WTC11 (cell line): ENCODE measurements at regions not wholly inside any gene's neighbourhood (a gene's known extent, or its start where the extent isn't known, plus 50 kb on each side); places are given as distances from the start of the nearest gene placed in this dataset.

Experiments used
- ATAC-seq: fragments of 200-7000 bp; cut with Tn5 transposase; 2 replicates; pipeline ENCODE4 v1.10.0; 2021; ENCODE audit warnings: mild to moderate bottlenecking, moderate library complexity
- CTCF ChIA-PET: fragments of 300-600 bp; sonication (Branson Sonifier 250); formaldehyde crosslinking; loops from one replicate; lab custom pipeline; 2021; ENCODE audit warnings: antibody characterized with exemption; lab: Charles Lee
- POLR2A ChIA-PET: fragments of 350-600 bp; sonication (Branson Sonifier 250); formaldehyde crosslinking; loops from one replicate; lab custom pipeline; 2021; ENCODE audit warnings: antibody characterized with exemption; lab: Charles Lee
- DNase-seq: peaks from one replicate; pipeline ENCODE4 v3.0.0; 2021; ENCODE audit warnings: low spot score
- H3K27ac Mint-ChIP-seq: 2 replicates; pipeline ENCODE4 v1.8.0; 2021; ENCODE audit warnings: mixed read lengths
- H3K27me3 Mint-ChIP-seq: 2 replicates; pipeline ENCODE4 v1.8.0; 2021; ENCODE audit warnings: low read depth, mild to moderate bottlenecking, moderate library complexity, mixed read lengths
- H3K36me3 Mint-ChIP-seq: 2 replicates; pipeline ENCODE4 v1.8.0; 2021; ENCODE audit warnings: mixed read lengths
- H3K4me1 Mint-ChIP-seq: 2 replicates; pipeline ENCODE4 v1.8.0; 2022; ENCODE audit warnings: mixed read lengths
- H3K4me3 Mint-ChIP-seq: 2 replicates; pipeline ENCODE4 v1.8.0; 2021; ENCODE audit warnings: mild to moderate bottlenecking, moderate library complexity, mixed read lengths
- H3K9me3 Mint-ChIP-seq: 2 replicates; pipeline ENCODE4 v1.8.0; 2021; ENCODE audit warnings: mixed read lengths
- ATF1 ChIP-seq: sonication (generic); formaldehyde crosslinking; IDR thresholded peaks from 2 replicates; pipeline ENCODE4 v1.8.1; 2023; ENCODE audit warnings: mild to moderate bottlenecking, moderate library complexity, missing genetic modification reagents
- ELF4 ChIP-seq: sonication (generic); formaldehyde crosslinking; IDR thresholded peaks from 2 replicates; pipeline ENCODE4 v1.8.1; 2022; ENCODE audit warnings: low read depth, mild to moderate bottlenecking, moderate library complexity, missing genetic modification reagents
- ESRRA ChIP-seq: sonication (generic); formaldehyde crosslinking; IDR thresholded peaks from 2 replicates; pipeline ENCODE4 v1.8.1; 2022; ENCODE audit warnings: mild to moderate bottlenecking, missing genetic modification reagents, borderline replicate concordance
- ETV6 ChIP-seq: sonication (generic); formaldehyde crosslinking; IDR thresholded peaks from 2 replicates; pipeline ENCODE4 v1.8.1; 2022; ENCODE audit warnings: mild to moderate bottlenecking, missing genetic modification reagents
- FOXJ3 ChIP-seq: sonication (generic); formaldehyde crosslinking; IDR thresholded peaks from 2 replicates; pipeline ENCODE4 v1.9.0; 2021; ENCODE audit warnings: missing genetic modification reagents, mild to moderate bottlenecking, borderline replicate concordance
- FOXK1 ChIP-seq: sonication (generic); formaldehyde crosslinking; IDR thresholded peaks from 2 replicates; pipeline ENCODE4 v1.8.0; 2022; ENCODE audit warnings: mild to moderate bottlenecking, moderate library complexity, missing genetic modification reagents
- GRHL2 ChIP-seq: fragments of 250-450 bp; sonication (Bioruptor Pico); IDR thresholded peaks from 2 replicates; pipeline ENCODE4 v1.8.0; 2022; ENCODE audit warnings: mild to moderate bottlenecking, moderate library complexity; ENCODE audit not compliant: insufficient replicate concordance, severe bottlenecking
- IRF2 ChIP-seq: sonication (generic); formaldehyde crosslinking; IDR thresholded peaks from 2 replicates; pipeline ENCODE4 v1.8.0; 2022; ENCODE audit warnings: low read depth, missing genetic modification reagents, borderline replicate concordance
- NFATC4 ChIP-seq: fragments of 250-450 bp; sonication (Bioruptor Pico); IDR thresholded peaks from 2 replicates; pipeline ENCODE4 v1.9.0; 2021; ENCODE audit warnings: mild to moderate bottlenecking
- NR2C2 ChIP-seq: sonication (generic); formaldehyde crosslinking; IDR thresholded peaks from 2 replicates; pipeline ENCODE4 v1.8.0; 2022; ENCODE audit warnings: mild to moderate bottlenecking, missing genetic modification reagents
- NR3C1 ChIP-seq: sonication (generic); formaldehyde crosslinking; conservative IDR thresholded peaks from 2 replicates; pipeline ENCODE4 v1.8.1; 2023; ENCODE audit warnings: low read depth, mild to moderate bottlenecking, missing genetic modification reagents
- RELA ChIP-seq: sonication (generic); formaldehyde crosslinking; IDR thresholded peaks from 2 replicates; pipeline ENCODE4 v1.8.1; 2022; ENCODE audit warnings: missing genetic modification reagents, mild to moderate bottlenecking, borderline replicate concordance
- RORB ChIP-seq: fragments of 250-450 bp; sonication (Bioruptor Pico); IDR thresholded peaks from 2 replicates; pipeline ENCODE4 v1.9.0; 2021; ENCODE audit warnings: mild to moderate bottlenecking
- SOX15 ChIP-seq: fragments of 250-450 bp; sonication (Bioruptor Pico); IDR thresholded peaks from 2 replicates; pipeline ENCODE4 v1.9.0; 2021; ENCODE audit warnings: mild to moderate bottlenecking
- TEAD4 ChIP-seq: sonication (generic); formaldehyde crosslinking; IDR thresholded peaks from 2 replicates; pipeline ENCODE4 v1.8.0; 2022; ENCODE audit warnings: mild to moderate bottlenecking, missing genetic modification reagents
- ZNF121 ChIP-seq: sonication (generic); formaldehyde crosslinking; IDR thresholded peaks from 2 replicates; pipeline ENCODE4 v1.8.0; 2023; ENCODE audit warnings: missing genetic modification reagents
- ZNF263 ChIP-seq: sonication (generic); formaldehyde crosslinking; IDR thresholded peaks from 2 replicates; pipeline ENCODE4 v1.8.1; 2022; ENCODE audit warnings: low read depth, mild to moderate bottlenecking, moderate library complexity, missing genetic modification reagents
- ZSCAN18 ChIP-seq: fragments of 250-450 bp; sonication (Bioruptor Pico); IDR thresholded peaks from 2 replicates; pipeline ENCODE4 v2.1.2; 2022; ENCODE audit warnings: mild to moderate bottlenecking, moderate library complexity
- TF ChIP-seq, protein P1 (sequence below): sonication (generic); formaldehyde crosslinking; IDR thresholded peaks from 2 replicates; pipeline ENCODE4 v1.8.0; 2023; ENCODE audit warnings: mild to moderate bottlenecking, missing genetic modification reagents
- TF ChIP-seq, protein P2 (sequence below): sonication (generic); formaldehyde crosslinking; IDR thresholded peaks from 2 replicates; pipeline ENCODE4 v1.8.1; 2022; ENCODE audit warnings: mild to moderate bottlenecking, moderate library complexity, missing genetic modification reagents
- TF ChIP-seq, protein P3 (sequence below): fragments of 250-450 bp; sonication (Bioruptor Pico); IDR thresholded peaks from 2 replicates; pipeline ENCODE4 v1.9.0; 2021; ENCODE audit warnings: moderate library complexity, mild to moderate bottlenecking, inconsistent platforms, borderline replicate concordance

DNA sequence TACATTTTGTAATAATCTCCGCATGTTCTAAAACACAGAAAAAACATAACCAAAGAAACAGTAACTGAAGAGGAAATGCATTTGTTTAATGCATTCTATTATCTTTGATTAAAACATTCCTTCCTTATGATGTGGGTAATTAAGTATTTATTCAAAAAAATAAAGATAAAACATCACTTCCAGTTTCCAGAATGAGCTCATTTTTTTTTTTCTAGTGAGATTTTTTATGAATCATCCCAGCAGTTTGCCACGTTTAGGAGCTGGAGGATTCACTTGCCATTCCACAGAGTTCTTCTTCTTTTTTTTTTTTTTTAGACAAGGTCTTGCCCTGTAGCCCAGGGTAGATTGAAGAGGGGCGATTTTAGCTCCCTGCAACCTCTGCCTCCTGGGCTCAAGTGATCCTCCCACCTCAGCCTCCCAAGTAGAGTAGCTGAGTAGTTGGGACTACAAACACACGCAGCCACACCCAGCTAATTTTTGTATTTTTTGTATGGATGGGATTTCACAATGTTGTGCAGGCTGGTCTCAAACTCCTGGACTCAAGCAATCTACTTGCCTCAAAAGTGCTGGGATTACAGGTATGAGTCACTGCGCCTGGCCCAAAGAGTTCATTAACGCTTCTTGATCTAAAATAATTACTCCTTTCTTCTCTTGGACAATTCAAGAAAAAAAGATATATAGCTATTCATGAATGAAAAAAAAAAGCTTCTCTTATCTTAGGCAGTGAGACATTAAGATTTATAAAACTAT is 177.3 kb downstream of the DKK1 start:
- CTCF ChIA-PET = interaction anchor here (0.6 to 1.2 kb wide), 2 partner anchors 183 to 1463 kb away, joined by 3 to 10 read pairs; no protein-coding TSS in a partner anchor
- no peaks in the 10 kb centered on the region for H3K36me3 Mint-ChIP-seq
- no peaks in the 10 kb centered on the region; the same call in 1 of the 2 replicates for H3K27me3 Mint-ChIP-seq
- no peak overlapping the region for H3K27ac Mint-ChIP-seq
- no peak overlapping the region for H3K4me3 Mint-ChIP-seq
- DNase-seq = no peak
- peaks cover 8% of the 10 kb centered on the region for H3K9me3 Mint-ChIP-seq
- H3K4me1 Mint-ChIP-seq = no peaks in the 10 kb centered on the region
- ATAC-seq = no peak
- POLR2A ChIA-PET = interaction anchor here (0.7 kb wide), 1 partner anchor 237 kb away, joined by 4 read pairs; no protein-coding TSS in a partner anchor
- TF ChIP-seq, protein P1, sequence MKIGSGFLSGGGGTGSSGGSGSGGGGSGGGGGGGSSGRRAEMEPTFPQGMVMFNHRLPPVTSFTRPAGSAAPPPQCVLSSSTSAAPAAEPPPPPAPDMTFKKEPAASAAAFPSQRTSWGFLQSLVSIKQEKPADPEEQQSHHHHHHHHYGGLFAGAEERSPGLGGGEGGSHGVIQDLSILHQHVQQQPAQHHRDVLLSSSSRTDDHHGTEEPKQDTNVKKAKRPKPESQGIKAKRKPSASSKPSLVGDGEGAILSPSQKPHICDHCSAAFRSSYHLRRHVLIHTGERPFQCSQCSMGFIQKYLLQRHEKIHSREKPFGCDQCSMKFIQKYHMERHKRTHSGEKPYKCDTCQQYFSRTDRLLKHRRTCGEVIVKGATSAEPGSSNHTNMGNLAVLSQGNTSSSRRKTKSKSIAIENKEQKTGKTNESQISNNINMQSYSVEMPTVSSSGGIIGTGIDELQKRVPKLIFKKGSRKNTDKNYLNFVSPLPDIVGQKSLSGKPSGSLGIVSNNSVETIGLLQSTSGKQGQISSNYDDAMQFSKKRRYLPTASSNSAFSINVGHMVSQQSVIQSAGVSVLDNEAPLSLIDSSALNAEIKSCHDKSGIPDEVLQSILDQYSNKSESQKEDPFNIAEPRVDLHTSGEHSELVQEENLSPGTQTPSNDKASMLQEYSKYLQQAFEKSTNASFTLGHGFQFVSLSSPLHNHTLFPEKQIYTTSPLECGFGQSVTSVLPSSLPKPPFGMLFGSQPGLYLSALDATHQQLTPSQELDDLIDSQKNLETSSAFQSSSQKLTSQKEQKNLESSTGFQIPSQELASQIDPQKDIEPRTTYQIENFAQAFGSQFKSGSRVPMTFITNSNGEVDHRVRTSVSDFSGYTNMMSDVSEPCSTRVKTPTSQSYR (CRISPR knock-in tag) = no peak
- TF ChIP-seq ZSCAN18 (CRISPR knock-in tag) = no peak
- TF ChIP-seq ZNF121 = no peak
- TF ChIP-seq ELF4 = no peak
- TF ChIP-seq ATF1 = no peak
- TF ChIP-seq ESRRA (CRISPR knock-in tag) = no peak
- TF ChIP-seq NR2C2 (CRISPR knock-in tag) = no peak
- TF ChIP-seq TEAD4 (CRISPR knock-in tag) = no peak
- TF ChIP-seq GRHL2 (CRISPR knock-in tag) = no peak
- TF ChIP-seq NR3C1 = no peak
- no peak for TF ChIP-seq RELA (CRISPR knock-in tag)
- no peak for TF ChIP-seq ZNF263 (CRISPR knock-in tag)
- no peak for TF ChIP-seq FOXK1 (CRISPR knock-in tag)
- no peak for TF ChIP-seq IRF2 (CRISPR knock-in tag)

- TF ChIP-seq FOXJ3 (CRISPR knock-in tag) = no peak
- TF ChIP-seq, protein P2, sequence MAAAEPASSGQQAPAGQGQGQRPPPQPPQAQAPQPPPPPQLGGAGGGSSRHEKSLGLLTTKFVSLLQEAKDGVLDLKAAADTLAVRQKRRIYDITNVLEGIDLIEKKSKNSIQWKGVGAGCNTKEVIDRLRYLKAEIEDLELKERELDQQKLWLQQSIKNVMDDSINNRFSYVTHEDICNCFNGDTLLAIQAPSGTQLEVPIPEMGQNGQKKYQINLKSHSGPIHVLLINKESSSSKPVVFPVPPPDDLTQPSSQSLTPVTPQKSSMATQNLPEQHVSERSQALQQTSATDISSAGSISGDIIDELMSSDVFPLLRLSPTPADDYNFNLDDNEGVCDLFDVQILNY (CRISPR knock-in tag) = no peak
- TF ChIP-seq, protein P3, sequence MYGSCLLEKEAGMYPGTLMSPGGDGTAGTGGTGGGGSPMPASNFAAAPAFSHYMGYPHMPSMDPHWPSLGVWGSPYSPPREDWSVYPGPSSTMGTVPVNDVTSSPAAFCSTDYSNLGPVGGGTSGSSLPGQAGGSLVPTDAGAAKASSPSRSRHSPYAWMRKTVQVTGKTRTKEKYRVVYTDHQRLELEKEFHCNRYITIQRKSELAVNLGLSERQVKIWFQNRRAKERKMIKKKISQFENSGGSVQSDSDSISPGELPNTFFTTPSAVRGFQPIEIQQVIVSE (CRISPR knock-in tag) = no peak
- TF ChIP-seq NFATC4 (CRISPR knock-in tag) = no peak
- TF ChIP-seq ETV6 = no peak
- TF ChIP-seq RORB = no peak
- no peak for TF ChIP-seq NR3C1
- no peak for TF ChIP-seq SOX15 (CRISPR knock-in tag)
- no peak for TF ChIP-seq ZNF263 (CRISPR knock-in tag)
- TF ChIP-seq ESRRA (CRISPR knock-in tag) = no peak
- no peak for TF ChIP-seq GRHL2 (CRISPR knock-in tag)
- DNase-seq = no peak
- Mint-ChIP-seq H3K4me1 (0 out of 2 replicates have a peak, but pooled peaks cover 2% of the 10 kb centered on the region), H3K27ac (peak overlapping the region; percentile 39; the same call in 1 of the 2 replicates), H3K4me3 (no peak overlapping the region), H3K9me3 (peaks cover 62% of the 10 kb centered on the region), H3K36me3 (peaks cover 10% of the 10 kb centered on the region), H3K27me3 (no peaks in the 10 kb centered on the region; the same call in 1 of the 2 replicates)
- POLR2A ChIA-PET = no interaction called here
- ATAC-seq = no peak; the same call in 1 of the 2 replicates
- CTCF ChIA-PET = no interaction called here
These were observed 185.2 kb downstream of the DKK1 start for GRCh38 chr10:52499281-52499680.
